ENCODE measurements at regions not wholly inside any gene's neighbourhood (a gene's known extent, or its start where the extent isn't known, plus 50 kb on each side); places are given as distances from the start of the nearest gene placed in this dataset.

- CTCF ChIA-PET (ENCODE audit: partially characterized antibody), result no interaction called here
- H2AFZ ChIP-seq (ENCODE audit: low read length), result no peak overlapping the region
- TF ChIP-seq EZH2 (IDR thresholded peaks at IDR 0.05; ENCODE audit: low read depth, low read length, severe bottlenecking) (no peak), TEAD4 (IDR thresholded peaks at IDR 0.05; ENCODE audit: low read depth, low read length) (no peak), JUND (IDR thresholded peaks at IDR 0.05; ENCODE audit: low read length) (no peak), RBBP5 (IDR thresholded peaks at IDR 0.05; ENCODE audit: borderline replicate concordance, low read depth, low read length) (no peak), CTCF (IDR thresholded peaks at IDR 0.05; ENCODE audit: control extremely low read depth in 1 of 3, insufficient read depth in 1 of 3, low read depth in 1 of 3, low read length in 3 of 3) (no peak), SRF (IDR thresholded peaks at IDR 0.05; ENCODE audit: low read depth, low read length) (no peak), ATF3 (IDR thresholded peaks at IDR 0.05; ENCODE audit: insufficient read depth, low read depth, low read length) (no peak), EGR1 (IDR thresholded peaks at IDR 0.05; ENCODE audit: borderline replicate concordance, low read depth, low read length) (no peak), RNF2 (IDR thresholded peaks at IDR 0.05; ENCODE audit: borderline replicate concordance, low read depth, low read length, missing control alignments, poor library complexity, severe bottlenecking) (no peak), HDAC2 (IDR thresholded peaks at IDR 0.05; ENCODE audit: borderline replicate concordance in 1 of 2, low read depth in 2 of 2, low read length in 2 of 2) (no peak), CHD2 (IDR thresholded peaks at IDR 0.05; ENCODE audit: low read length) (no peak)
Measured at GRCh38 chr5:2251751-2252150, 369.0 kb upstream of the IRX4 start.

More at GRCh38 chr5:2251751-2252150, 369.0 kb upstream of the IRX4 start:
- H3K27ac ChIP-seq (ENCODE audit: low read depth, low read length), result no peak overlapping the region
- H2BK12ac ChIP-seq (ENCODE audit: low read depth, low read length), result no peak overlapping the region
- H2AK5ac ChIP-seq (ENCODE audit: low read depth, low read length), result no peak overlapping the region
- peaks cover 2% of the 10 kb centered on the region; the same call in 1 of the 2 replicates for H3K23me2 ChIP-seq (ENCODE audit: low read depth, low read length)
- H4K8ac ChIP-seq (ENCODE audit: extremely low read depth, insufficient read depth, low read length), result no peak overlapping the region
- H3K79me2 ChIP-seq (ENCODE audit: control insufficient read depth in 1 of 2, insufficient read depth in 2 of 2, low read length in 2 of 2), result no peaks in the 10 kb centered on the region
- H3K18ac ChIP-seq (ENCODE audit: extremely low read depth, low read length), result no peak overlapping the region
- peaks cover 4 to 5% of the 10 kb centered on the region in 2 experiments; a peak in 1 of 4 replicates for H3K9me3 ChIP-seq (ENCODE audit: insufficient read depth in 2 of 2, low read depth in 1 of 2, low read length in 1 of 2)
- DNase-seq (ENCODE audit: low read depth in 1 of 2, low spot score in 2 of 2) (no peak), FAIRE-seq (no peak)
- H2BK120ac ChIP-seq (replicated peaks; ENCODE audit: low read depth, low read length), result no peak overlapping the region
- no peak overlapping the region for H4K91ac ChIP-seq (replicated peaks; ENCODE audit: insufficient read length, low read length)
- no peak overlapping the region for H4K5ac ChIP-seq (ENCODE audit: insufficient read length, low read depth, low read length)
- H2BK5ac ChIP-seq (ENCODE audit: low read depth, low read length), result no peak overlapping the region
- no peak overlapping the region for H3K14ac ChIP-seq (ENCODE audit: insufficient read length)
- H3K4ac ChIP-seq (replicated peaks; ENCODE audit: insufficient read length, low read depth, low read length), result no peak overlapping the region
- no peak overlapping the region for H3K4me3 ChIP-seq (ENCODE audit: extremely low read depth in 1 of 4, insufficient read depth in 2 of 4, low read depth in 3 of 4, low read length in 4 of 4)
- H3K56ac ChIP-seq (replicated peaks; ENCODE audit: insufficient read length, low read depth, low read length), result no peak overlapping the region
- no peaks in the 10 kb centered on the region for H3K79me1 ChIP-seq (ENCODE audit: low read depth, low read length)
- no peaks in the 10 kb centered on the region; a peak in 1 of 8 replicates for H3K36me3 ChIP-seq (ENCODE audit: control insufficient read depth in 2 of 4, insufficient read depth in 4 of 4, low read length in 3 of 4)
- POLR2A ChIA-PET (ENCODE audit: partially characterized antibody), result no interaction called here
- H3K23ac ChIP-seq (ENCODE audit: insufficient read length), result no peak overlapping the region
- no peak overlapping the region for H3K4me2 ChIP-seq (ENCODE audit: insufficient read depth in 1 of 2, low read depth in 2 of 2, low read length in 2 of 2)
- peaks cover 0 to 4% of the 10 kb centered on the region in 2 experiments for H4K20me1 ChIP-seq (replicated peaks in 1 of 2; ENCODE audit: control insufficient read depth in 1 of 2, insufficient read depth in 2 of 2, low read length in 2 of 2)
- H3K27me3 ChIP-seq (replicated peaks in 1 of 4; ENCODE audit: control insufficient read depth in 3 of 4, extremely low read depth in 1 of 4, insufficient read depth in 3 of 4, low read length in 3 of 4), result no peaks in the 10 kb centered on the region
- no peak overlapping the region for H3K9ac ChIP-seq (replicated peaks in 1 of 4; ENCODE audit: extremely low read depth in 1 of 4, low read depth in 3 of 4, low read length in 3 of 4)
- H2BK15ac ChIP-seq (ENCODE audit: low read length), result no peak overlapping the region
- WGBS, 2 experiments (ENCODE audit: extremely low coverage in 1 of 2, insufficient coverage in 1 of 2, insufficient read length in 1 of 2, insufficient replicate concordance in 2 of 2, low coverage in 1 of 2, low lambda C conversion rate in 2 of 2, missing lambda C conversion rate in 1 of 2), result 88% methylated on average over 10 of the region's 10 CpGs; no CpG with 5 or more reads in 1 of the 2 experiments
- H2BK20ac ChIP-seq (ENCODE audit: low read length), result no peak overlapping the region
- no peaks in the 10 kb centered on the region; a peak in 1 of 7 replicates for H3K4me1 ChIP-seq (replicated peaks in 1 of 4; ENCODE audit: control insufficient read depth in 3 of 4, insufficient read depth in 4 of 4, low read length in 3 of 4)

All from H1 (cell line).